HFF-Myc (cell line): ENCODE measurements at regions not wholly inside any gene's neighbourhood (a gene's known extent, or its start where the extent isn't known, plus 50 kb on each side); places are given as distances from the start of the nearest gene placed in this dataset.

Source experiments
- DNase-seq: peaks from one replicate; pipeline ENCODE4 v3.0.0-alpha.2; 2011; ENCODE audit warnings: low read depth; ENCODE audit errors: extremely low read depth
- H3K4me3 ChIP-seq: replicated peaks from 2 replicates; pipeline ENCODE4 v1.5.1; 2011; ENCODE audit warnings: low read depth, mild to moderate bottlenecking, control low read depth, low read length
- TF ChIP-seq, protein P1 (sequence below): IDR thresholded peaks from 2 replicates; pipeline ENCODE4 v1.5.1; 2012; ENCODE audit warnings: mild to moderate bottlenecking, low read depth, low read length, control low read depth; ENCODE audit errors: missing control alignments

DNA sequence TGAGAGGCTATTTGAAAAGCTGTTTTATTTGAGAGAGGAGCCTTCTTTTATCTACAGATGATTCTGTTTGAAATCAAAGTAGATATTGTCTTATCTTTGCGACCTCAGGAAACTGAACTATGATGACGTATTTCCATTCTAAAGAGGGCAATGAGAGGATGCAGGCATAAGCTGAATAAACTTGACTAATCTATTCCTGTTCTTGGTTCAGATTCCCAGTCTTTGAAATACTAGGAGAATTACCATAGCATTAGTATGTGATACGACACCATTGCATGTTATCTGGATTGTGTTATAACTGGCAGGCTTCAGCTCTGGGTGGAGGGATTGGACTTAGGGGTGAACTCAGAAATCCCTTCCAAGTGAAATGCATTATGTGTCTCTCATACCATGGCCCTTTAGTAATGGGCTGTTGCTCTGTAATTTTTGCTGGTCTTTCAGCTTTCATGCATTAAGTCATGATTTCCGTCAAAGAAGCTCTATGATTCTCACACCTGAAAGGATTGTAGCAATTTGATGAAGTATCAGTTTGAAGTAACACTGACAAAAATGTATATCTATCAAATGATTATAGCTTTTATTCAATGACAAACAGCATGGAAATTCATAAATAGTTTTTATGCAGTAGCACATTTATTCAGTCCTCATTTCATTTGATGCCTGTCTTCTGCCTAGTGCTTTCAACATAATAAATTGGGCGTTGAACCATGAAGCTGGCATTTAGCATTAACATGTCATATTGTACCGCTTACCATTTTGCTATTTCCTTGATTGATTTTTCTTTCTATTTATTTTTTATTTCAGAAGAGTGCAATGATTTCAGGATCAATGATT lies 138.4 kb upstream of the SPACA1 start:
- TF ChIP-seq, protein P1, sequence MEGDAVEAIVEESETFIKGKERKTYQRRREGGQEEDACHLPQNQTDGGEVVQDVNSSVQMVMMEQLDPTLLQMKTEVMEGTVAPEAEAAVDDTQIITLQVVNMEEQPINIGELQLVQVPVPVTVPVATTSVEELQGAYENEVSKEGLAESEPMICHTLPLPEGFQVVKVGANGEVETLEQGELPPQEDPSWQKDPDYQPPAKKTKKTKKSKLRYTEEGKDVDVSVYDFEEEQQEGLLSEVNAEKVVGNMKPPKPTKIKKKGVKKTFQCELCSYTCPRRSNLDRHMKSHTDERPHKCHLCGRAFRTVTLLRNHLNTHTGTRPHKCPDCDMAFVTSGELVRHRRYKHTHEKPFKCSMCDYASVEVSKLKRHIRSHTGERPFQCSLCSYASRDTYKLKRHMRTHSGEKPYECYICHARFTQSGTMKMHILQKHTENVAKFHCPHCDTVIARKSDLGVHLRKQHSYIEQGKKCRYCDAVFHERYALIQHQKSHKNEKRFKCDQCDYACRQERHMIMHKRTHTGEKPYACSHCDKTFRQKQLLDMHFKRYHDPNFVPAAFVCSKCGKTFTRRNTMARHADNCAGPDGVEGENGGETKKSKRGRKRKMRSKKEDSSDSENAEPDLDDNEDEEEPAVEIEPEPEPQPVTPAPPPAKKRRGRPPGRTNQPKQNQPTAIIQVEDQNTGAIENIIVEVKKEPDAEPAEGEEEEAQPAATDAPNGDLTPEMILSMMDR, result no peak
- H3K4me3 ChIP-seq, result no peak overlapping the region
- DNase-seq, result no peak

DNA sequence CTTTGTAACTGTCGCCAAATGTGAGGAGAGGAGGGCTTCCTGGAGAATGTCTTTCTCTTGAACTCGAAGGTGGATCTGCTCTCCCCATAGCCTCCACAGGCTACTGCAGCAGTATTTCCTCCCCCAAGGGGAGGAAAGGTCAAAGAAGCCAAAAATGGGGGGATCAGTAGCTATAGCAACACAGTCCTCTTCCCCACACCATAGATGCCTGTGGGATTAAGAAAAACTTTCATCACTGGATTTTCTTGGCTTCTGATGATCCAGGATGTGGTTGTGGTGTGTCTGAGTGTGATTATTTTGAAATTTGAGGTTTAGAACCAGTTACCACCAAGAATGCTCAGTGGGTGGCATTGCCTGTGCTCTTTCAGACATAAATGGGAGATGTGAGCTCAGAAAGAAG lies 140.1 kb upstream of the SPACA1 start:
- no peak overlapping the region for H3K4me3 ChIP-seq
- no peak for DNase-seq
- TF ChIP-seq, protein P1, result no peak

DNA sequence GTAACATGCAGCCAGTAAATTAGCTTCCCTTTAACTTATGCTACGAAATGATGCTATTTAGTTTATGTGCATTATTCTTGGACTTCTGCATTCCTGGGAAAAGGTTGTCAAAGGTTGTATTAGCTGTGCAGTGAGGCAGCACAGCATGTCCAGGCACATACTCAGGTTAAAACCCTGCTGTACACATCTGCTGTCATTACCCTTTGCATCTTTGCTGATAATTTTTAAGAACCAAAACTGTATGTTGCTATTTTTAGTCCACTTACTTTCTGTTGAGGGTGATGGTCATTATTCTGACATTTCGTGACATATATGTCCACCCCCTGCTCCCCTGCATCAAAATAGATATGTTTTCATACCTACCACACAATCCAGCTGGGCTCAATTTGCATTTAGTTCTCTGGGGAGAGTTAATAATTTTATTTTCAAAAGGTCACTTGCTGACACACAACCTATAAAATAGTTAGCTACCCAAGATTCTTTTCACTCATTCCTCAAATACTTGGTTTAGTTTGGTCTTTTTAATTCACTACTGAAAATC lies 142.5 kb upstream of the SPACA1 start:
- TF ChIP-seq, protein P1, result no peak
- no peak for DNase-seq
- no peak overlapping the region for H3K4me3 ChIP-seq

GRCh38 chr6:87904011-87904410 lies 143.6 kb upstream of the SPACA1 start:
- no peak for DNase-seq
- H3K4me3 ChIP-seq, result no peak overlapping the region
- TF ChIP-seq, protein P1, result no peak

DNA sequence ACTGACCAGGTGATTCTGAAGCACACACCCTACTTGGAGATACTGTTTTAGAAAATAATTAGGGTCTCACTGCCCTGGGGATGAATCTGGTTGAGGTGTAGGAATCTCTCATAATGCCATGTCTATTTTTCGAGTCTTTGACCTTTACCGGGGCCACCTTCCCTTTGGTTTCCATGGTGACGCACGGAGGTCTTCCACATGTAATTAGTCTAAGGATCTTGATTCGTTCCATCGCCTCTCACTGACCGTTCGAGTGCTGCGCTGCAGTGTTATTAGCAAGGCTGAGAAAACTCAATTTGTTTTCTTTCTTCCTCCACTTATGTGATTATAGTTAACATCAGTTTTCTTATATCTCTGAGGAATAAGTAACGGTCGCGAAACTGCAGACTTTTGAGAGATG lies 144.3 kb upstream of the SPACA1 start:
- TF ChIP-seq, protein P1, result no peak
- H3K4me3 ChIP-seq, result no peak overlapping the region
- DNase-seq, result no peak

GRCh38 chr6:87902383-87902782 lies 145.3 kb upstream of the SPACA1 start:
- H3K4me3 ChIP-seq, result no peak overlapping the region
- DNase-seq, result no peak
- TF ChIP-seq, protein P1, result no peak
